ENCODE measurements at regions not wholly inside any gene's neighbourhood (a gene's known extent, or its start where the extent isn't known, plus 50 kb on each side); places are given as distances from the start of the nearest gene placed in this dataset.
A peak's percentile ranks its signal among the peaks of the same experiment; 100 is the strongest.
"Not testable (repeated sequence)": the region's sequence is repeated elsewhere in the genome, so short reads cannot be mapped to it uniquely, and the experiment has no call there.

DNA sequence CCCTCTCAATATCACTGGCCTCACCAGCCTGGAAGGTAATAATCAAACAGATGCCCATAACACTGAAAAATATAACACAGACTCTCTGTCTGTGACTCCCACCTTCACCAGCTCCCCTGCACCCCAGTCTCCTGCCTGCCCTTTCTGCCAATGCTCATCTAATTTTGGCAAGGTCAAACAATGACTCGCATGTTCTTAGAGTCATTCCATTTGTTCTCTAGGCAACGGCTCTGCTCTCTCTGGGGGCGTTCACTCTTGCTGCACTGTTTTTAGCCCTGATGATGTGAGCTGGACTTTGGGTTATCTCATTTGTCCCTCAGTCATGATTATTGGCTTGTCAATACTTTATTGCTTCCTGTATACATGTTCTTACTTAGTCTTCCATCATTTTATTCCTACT, 691.8 kb downstream of the FLRT2 start:
- no peak for DNase-seq (ENCODE audit: low spot score)

DNA sequence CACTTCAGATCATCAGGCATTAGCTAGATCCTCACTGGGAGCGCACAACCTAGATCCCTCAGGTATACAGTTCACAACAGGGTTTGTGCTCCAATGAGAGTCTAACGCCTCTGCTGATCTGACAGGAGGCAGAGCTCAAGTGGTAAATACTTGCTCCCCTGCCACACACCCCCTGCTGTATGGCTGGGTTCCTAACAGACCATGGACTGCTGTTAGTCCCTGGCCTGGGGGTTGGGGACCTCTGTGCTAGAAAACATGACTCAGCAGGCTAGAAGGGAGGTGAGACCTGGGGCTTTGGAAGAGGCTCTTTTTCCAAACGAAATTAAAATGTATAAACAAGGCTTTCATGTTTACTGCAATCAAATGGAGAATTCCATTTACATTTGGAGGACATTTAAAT, 691.1 kb downstream of the FLRT2 start:
- DNase-seq (ENCODE audit: low spot score): no peak

DNA sequence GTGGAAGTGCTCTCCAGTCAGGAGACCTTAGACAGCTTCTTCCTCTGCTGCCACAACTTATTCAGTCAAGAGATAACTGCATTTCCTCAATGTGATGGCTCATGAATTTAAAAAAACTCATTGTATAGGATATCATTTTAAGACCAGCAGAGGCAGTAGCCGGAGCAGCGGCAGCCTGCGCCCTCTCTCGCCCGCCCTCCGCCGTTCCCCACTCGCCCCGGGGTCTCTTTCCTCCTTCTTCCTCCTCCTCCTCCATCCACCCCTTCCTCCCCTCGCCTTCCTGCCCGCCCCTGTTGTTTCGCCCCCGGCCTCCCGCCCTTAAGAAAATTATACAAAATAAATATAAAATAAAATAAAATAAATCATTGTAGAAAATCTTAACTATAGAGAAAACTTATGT, 687.6 kb downstream of the FLRT2 start:
- no peak for DNase-seq (ENCODE audit: low spot score)

DNA sequence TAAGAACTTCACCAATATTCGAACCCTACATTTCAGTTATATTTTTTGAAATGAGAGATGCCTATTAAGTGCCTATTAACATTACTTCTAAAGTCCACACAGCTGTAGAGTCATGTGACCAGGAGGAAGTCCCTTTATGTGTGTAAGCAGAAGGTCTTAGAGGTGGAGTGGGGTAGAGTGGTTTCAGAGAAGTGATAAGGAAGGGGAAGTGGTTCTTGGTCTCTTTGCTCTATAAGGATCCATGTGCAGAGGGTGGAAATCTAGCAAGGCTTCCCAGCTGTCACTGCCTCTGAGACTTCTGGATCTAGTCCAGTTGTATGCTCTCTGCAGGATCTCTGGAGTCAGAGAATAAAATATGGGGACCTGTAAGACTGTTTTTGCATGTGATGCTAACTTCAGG, 673.9 kb downstream of the FLRT2 start:
- no peak for DNase-seq (ENCODE audit: low spot score)

DNA sequence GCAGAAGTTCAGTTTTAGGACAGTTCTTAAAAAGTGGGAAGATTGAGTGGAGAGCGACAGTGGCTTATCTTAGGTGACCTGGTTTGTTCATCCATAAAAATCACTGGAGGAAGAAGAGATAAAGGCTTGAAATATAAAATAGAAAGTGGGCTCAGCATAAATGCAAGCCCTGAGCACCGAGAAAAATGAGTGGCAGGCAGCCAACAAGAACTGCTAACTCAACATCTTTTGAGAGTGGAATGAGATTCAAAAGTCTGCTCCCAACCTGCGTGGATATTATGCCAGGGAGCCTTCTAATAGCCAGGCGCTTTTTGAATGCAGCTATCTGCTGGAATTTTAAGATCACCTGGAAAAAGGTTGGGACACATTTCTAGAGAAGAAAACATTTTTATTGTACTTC, 666.5 kb downstream of the FLRT2 start:
- no peak for DNase-seq (ENCODE audit: low spot score)

DNA sequence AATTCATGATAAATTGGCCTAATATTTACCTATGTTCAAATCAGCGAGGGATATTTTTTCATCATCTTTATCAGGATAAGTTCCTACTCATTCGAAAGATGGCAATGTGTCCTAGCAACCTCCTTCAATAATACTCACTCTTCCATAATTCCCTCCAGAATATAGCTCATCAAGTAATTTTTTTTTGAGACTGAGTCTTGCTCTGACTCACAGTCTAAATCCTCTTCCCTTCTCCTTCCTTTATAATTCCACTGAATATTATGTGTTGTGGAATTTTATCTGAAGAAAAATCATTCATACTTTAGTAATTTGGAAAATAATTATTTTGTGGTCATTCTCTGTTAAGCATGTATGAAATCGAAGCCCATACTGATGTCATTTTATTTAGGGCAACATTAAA, 663.8 kb downstream of the FLRT2 start:
- DNase-seq (ENCODE audit: low spot score): no peak

DNA sequence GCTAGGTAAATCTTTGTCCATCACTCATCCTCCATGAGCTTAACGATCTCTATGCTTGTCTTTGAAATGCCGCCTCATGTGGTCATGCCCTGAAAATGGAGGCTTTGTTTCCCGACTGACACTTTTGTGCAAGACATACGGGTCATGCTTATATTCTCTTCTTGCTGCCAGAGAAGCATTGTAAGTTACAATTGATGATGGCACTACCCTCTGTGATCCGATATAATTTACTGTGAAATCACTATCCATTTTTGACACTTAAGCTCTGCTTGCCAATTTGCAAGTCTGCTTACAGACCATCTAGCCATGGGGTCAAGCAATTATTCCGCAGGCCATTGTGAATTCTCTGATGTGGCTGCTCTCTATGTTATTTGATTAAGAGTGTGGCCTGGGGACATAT, 650.0 kb downstream of the FLRT2 start:
- DNase-seq (ENCODE audit: low spot score): peak; percentile 8

DNA sequence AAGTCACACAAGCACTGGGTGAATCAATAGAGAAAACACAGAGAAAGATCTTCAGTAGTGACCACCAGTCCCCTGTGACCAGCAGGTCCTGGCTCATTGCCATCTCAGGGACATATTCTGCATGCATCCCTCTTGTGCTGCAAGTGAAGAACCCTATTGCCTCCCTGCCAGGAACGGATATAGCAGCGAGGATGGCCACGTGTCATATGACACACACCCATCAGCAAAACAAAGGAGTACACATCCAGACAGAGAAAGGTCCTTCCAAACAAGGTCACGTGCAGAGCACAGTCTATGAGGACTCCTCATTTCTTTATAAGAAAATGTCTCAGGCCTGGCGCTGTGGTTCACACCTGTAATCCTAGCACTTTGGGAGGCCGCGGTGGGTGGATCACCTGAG, 638.4 kb downstream of the FLRT2 start:
- no peak for DNase-seq (ENCODE audit: low spot score)

DNA sequence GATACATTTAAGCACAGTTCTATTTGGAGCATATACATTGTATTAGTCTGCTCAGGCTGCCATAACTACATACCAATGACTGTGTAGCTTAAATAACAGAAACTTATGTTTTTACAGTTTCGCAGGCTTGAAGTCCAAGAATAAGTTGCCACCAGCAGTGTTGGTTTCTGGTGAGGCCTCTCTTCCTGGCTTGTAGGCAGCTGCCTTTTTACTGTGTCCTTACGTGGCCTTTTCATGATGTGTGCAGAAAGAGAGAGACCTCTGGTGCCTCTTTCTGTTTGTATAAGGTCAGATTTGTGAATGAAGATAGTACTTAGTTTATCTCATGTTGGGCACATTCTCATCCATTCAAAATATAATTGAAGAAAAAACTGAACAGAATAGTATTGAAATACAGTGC, 636.6 kb downstream of the FLRT2 start:
- DNase-seq (ENCODE audit: low spot score): no peak

DNA sequence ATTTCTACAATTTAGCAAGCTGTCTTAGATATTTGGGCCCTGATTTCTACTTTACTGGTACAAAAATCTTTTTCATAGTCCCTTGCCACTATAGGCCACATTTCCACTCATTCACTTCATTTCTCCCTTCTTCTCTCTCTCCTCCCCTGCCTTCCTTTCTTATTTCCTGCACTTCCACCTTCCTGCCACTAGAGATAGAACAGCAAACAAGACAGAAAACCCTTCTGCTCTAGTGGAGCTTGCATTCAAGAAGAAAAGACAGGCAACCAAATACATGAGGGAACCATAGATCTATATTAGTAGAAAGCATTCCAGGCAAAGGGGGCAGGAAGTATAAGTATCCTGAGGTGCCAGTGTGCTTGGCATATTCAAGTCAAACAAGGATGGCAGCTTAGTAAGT, 623.5 kb downstream of the FLRT2 start:
- DNase-seq (ENCODE audit: low spot score): no peak

DNA sequence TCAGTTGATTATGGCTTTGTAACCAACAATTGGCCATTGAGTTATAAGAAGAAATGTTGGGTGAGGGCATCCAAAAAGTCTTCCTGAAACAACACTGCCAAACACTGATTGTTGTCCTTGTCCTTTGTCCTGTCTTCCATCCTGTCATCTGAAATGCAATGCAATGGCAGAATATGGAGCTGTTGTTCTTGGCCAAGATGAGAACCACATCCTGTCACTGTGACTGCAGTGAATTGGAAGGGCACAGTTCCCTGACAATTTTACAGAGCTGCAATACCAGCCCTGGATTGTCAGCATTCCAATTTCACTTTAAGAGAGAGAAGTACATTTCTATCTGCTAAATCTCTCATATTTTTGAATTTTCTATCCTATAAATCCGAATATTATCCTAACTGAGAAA, 613.3 kb downstream of the FLRT2 start:
- DNase-seq (ENCODE audit: low spot score): no peak

DNA sequence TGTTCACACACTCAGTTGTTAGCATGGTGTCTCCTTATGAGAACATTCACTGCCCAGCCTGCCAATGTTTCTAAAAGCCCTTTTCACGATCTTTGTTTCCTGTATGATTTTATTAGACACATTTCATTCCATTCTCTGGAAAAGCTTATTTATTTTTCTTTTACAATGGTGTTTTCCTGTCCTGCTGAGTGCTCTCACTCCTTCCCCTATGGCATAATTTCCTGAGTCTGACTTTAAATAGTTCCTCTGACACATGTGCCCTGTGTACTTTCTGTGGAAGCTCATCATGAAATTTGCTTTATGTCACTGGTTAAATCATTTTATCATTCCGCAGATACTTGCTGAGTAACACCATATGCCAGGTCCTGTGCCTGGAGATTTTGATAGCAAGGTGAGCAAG, 612.0 kb downstream of the FLRT2 start:
- DNase-seq (ENCODE audit: low spot score): no peak

DNA sequence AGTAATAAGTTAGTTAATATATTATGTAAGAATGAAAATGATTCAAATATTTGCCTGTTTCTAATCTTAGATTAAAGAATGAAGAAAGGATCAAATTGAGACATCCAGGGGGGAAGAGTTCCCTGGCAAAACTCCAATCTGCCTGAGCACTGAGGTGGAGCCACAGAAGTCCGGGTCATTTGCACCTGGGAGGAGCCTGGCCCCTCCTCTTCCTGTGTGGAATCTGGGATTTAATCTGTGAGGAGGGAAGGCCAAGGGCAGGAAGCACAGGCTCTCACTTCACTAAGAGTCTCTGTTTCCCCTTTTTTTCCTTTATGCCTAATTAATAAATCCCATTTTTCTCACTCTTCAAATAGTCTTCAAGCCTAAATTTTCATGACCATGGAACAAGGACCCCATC, 599.5 kb downstream of the FLRT2 start:
- no peak for DNase-seq (ENCODE audit: low spot score)

DNA sequence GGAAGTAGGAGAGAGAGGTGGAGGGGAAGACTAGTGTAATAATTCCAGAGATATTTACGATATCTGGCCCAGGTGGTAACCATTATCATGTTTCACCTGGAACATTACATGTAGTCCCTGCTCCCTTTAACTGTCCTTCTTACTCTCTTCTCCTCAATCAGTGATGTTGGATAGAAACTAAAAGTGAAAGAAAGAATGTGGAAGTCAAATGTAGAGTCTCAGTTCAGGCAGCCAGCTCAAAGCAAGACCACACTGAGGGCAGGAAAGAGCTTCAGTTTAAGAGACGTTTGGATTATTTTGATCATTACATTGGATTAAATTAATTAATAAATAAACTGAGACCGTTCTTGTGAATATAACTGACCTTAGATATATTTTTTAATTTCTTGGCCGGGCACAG, 594.4 kb downstream of the FLRT2 start:
- no peak for DNase-seq (ENCODE audit: low spot score)

DNA sequence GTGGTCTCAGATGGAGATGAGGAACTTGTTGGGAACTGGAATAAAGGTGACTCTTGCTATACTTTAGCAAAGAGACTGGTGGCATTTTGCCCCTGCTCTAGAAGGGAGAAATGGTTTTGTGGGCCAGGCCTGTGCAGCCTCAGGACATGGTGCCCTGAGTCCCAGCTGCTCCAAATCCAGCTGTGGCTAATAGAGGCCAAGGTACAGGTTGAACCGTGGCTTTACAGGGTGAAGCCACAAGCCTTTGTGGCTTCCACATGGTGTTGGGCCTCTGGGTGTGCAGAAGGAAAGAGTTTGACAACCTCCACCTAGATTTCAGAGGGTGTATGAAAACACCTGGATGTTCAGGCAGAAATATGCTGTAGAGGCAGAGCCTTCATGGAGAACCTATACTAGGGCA, 586.0 kb downstream of the FLRT2 start:
- no peak for DNase-seq (ENCODE audit: low spot score)

DNA sequence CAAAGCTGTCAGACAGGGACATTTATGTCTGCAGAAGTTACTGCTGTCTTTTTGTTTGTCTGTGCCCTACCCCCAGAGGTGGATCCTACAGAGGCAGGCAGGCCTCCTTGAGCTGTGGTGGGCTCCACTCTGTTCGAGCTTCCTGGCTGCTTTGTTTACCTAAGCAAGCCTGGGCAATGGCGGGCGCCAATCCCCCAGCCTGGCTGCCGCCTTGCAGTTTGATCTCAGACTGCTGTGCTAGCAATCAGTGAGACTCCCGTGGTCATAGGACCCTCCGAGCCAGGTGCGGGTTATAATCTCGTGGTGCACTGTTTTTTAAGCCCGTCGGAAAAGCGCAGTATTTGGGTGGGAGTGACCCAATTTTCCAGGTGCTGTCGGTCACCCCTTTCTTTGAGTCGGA, 580.9 kb downstream of the FLRT2 start:
- not testable (repeated sequence) for DNase-seq (ENCODE audit: low spot score)

DNA sequence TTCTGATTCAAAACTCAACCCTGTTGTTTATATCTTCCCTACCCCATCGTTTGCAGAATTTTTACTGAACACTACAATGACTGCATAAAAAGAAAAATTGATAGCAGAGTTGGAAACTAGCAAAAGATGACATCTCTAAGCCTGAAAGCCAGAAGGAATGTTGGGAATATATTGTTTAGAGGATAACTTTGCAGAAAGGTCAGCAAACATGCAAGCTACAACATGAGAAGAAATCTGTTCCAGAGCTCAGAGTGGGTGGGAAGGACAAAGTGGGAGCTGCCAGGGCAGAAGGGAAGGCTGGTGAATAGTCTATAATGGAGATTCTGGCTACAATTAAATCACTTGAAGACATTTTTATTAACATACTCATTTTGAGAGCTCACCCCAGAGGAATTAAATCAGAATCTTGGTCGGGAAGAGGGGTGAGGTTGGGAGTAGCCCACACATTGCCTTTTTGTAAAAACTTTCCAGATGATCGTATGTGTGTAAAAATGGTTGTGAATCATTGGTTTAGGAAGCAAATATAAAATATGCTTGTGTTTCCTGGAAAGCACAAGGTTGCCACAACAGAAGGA, 574.8 kb downstream of the FLRT2 start:
- DNase-seq (ENCODE audit: low spot score): no peak

DNA sequence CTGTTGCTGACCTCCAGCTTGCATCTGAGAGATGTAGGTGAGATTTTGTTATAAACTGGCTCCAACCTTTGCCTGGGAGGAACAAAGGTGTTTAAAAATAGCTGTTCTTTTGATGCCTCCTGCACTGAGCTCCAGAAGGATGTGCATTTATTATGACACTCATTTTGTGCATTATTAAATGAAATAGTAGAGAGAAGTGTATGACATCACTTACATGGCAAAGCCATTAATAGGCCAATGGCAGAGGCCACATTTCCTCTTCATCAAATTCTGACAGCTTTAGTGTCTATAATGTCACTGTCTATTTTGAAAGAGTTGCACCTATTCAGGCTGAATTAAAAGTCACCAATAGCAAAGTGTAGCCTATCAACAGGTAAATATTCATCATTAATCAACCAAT, 564.6 kb downstream of the FLRT2 start:
- DNase-seq (ENCODE audit: low spot score): no peak

DNA sequence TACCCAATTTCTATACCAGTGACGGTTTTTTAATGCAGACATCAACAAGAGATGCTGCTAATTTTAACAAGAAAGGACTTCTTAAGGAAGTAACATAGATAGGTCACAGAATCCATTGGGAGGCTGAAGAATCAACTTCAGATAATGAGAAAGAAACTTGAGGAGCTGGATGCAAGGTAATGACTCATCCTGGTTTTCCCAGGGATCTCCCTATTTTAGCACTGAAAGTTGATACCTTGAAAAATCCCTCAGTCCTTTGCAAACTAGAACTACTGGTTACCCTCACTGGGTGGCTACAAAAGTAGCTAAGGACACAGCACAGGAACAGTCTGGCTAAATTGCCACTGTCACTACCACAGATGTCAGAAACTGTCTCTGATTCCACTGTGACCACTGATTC, 561.9 kb downstream of the FLRT2 start:
- no peak for DNase-seq (ENCODE audit: low spot score)

DNA sequence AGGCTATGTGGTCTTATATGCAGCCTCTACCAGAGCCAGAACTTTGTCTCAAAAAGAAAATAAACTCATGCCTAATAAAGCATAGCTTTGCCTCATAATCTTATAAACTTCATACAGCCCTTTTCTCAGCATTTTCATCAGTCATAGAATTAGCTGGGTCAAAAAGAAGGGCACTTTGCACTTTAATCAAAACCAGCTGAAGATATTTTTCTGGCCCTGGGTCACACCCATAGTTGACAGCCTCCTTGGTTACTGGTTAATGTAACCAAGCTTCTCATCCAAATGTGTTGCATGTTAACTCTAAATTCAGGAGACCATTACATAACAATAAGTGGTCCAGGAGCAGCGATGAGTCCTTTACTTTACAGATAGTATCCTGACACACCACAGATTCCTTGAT, 558.2 kb downstream of the FLRT2 start:
- DNase-seq (ENCODE audit: low spot score): no peak

DNA sequence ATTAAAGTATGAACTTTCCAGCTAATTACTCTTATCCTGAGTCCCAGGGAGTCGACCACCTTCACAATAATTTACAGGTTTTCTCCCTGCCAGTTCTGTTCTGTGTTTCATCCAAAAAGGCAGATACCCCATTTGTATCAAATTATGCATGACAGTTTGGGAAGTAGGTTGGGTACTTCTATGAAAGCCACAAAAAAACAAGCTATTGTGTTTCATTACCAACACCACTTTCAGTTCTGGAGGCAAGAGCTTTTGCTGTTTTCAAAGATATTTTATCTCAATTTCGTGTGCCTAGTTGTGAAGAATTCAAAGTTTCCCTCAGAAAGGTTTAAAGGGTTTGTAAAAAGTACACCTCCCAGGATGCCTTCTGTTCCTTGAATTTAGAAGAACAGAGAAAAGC, 557.4 kb downstream of the FLRT2 start:
- DNase-seq (ENCODE audit: low spot score): no peak

DNA sequence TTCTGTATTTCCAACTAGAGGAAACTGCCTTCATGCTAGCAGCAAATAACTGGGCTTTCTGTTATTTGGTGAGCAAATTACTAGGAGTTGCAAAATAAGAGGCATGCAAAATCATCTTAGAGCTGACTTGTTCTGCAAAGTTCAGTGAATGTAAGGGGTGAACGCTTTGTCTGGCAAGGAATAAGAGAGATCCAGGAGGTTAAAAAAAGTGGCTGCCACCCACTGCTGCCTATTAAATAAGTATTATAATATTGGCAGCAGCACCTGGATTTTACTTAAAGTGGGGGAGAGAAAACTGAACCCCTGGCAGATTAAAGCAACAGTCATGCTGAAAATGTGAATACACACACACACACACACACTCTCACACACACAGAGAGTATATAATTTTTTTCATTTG, 557.0 kb downstream of the FLRT2 start:
- no peak for DNase-seq (ENCODE audit: low spot score)

DNA sequence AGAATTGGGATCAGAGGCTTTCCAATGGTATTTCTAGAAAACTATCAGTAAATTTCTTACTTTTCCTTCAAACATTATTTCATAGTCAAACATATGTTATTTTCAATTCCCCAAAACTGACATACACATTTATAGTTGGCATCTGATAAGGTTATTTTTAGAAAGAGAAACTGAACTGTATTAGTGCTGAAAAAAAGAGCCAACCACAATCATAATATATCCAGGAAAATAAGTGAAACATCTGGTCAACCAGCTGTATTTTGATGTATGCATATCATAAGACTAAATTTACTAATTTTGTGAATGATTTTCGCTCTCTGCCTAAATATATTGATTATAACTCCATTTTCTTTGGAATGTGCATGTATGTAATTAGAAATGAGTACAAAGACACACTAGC, 554.2 kb downstream of the FLRT2 start:
- no peak for DNase-seq (ENCODE audit: low spot score)

DNA sequence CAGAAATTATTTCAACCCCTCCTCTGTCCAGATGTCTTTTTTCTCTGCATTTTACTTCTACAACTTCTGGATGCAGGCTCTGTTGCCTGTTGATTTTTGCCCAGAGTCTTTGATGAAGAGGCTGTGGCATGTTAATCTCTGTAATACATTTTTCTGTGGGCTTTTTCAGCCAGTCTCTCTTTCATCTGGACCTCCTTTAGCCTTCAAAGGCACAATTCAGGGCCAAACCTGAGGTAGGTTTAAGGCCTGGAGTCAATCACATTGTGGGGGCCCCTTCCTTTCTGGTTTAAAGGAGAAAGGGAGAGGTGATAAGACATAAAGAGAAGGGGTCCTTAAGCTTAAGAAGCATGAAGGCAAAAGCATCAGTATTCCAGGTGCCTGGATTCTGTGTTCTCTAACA, 553.7 kb downstream of the FLRT2 start:
- no peak for DNase-seq (ENCODE audit: low spot score)
